OCI-M2 (cell line): ENCODE measurements at regions not wholly inside any gene's neighbourhood (a gene's known extent, or its start where the extent isn't known, plus 50 kb on each side); places are given as distances from the start of the nearest gene placed in this dataset.
"Not testable (repeated sequence)": the region's sequence is repeated elsewhere in the genome, so short reads cannot be mapped to it uniquely, and the experiment has no call there.

Source experiments
- DNase-seq: peaks from one replicate; lab custom pipeline; 2025; ENCODE audit not compliant: unreplicated experiment; lab: John Stamatoyannopoulos, UW

GRCh38 chr18:35826477-35826876 lies 146.0 kb upstream of the RMP24 start:
- DNase-seq, result no peak

GRCh38 chr18:35827275-35827902 lies 145.1 kb upstream of the RMP24 start:
- DNase-seq, result no peak

GRCh38 chr18:35827903-35828275 lies 144.6 kb upstream of the RMP24 start:
- DNase-seq, result no peak

- DNase-seq, result no peak
Measured at GRCh38 chr18:35828591-35828990, 143.9 kb upstream of the RMP24 start.

GRCh38 chr18:35835366-35835765 lies 137.1 kb upstream of the RMP24 start:
- DNase-seq, result no peak

GRCh38 chr18:35835833-35836232 lies 136.6 kb upstream of the RMP24 start:
- DNase-seq, result no peak

- no peak for DNase-seq
Measured at GRCh38 chr18:35836932-35837331, 135.5 kb upstream of the RMP24 start.

- DNase-seq, result no peak
Measured at GRCh38 chr18:35837922-35838496, 134.5 kb upstream of the RMP24 start.

GRCh38 chr18:35841283-35841682 lies 131.2 kb upstream of the RMP24 start:
- DNase-seq, result no peak

GRCh38 chr18:35842536-35842935 lies 129.9 kb upstream of the RMP24 start:
- no peak for DNase-seq

GRCh38 chr18:35848321-35848720 lies 124.2 kb upstream of the RMP24 start:
- DNase-seq, result not testable (repeated sequence)

- not testable (repeated sequence) for DNase-seq
Measured at GRCh38 chr18:35849241-35849640, 123.2 kb upstream of the RMP24 start.

GRCh38 chr18:35851286-35851970 lies 121.1 kb upstream of the RMP24 start:
- DNase-seq, result no peak

GRCh38 chr18:35852786-35853185 lies 119.7 kb upstream of the RMP24 start:
- DNase-seq, result no peak

GRCh38 chr18:35854095-35854494 lies 118.4 kb upstream of the RMP24 start:
- DNase-seq, result no peak

GRCh38 chr18:35856178-35856577 lies 116.3 kb upstream of the RMP24 start:
- DNase-seq, result no peak

GRCh38 chr18:35856721-35857120 lies 115.8 kb upstream of the RMP24 start:
- not testable (repeated sequence) for DNase-seq

GRCh38 chr18:35857581-35857980 lies 114.9 kb upstream of the RMP24 start:
- DNase-seq, result not testable (repeated sequence)

GRCh38 chr18:35861367-35862118 lies 110.9 kb upstream of the RMP24 start:
- DNase-seq, result no peak

GRCh38 chr18:35862119-35862640 lies 110.3 kb upstream of the RMP24 start:
- peak; percentile 3 for DNase-seq

GRCh38 chr18:35864916-35865315 lies 107.6 kb upstream of the RMP24 start:
- DNase-seq, result no peak

- no peak for DNase-seq
Measured at GRCh38 chr18:35868915-35869314, 103.6 kb upstream of the RMP24 start.
